ENCODE measurements at regions not wholly inside any gene's neighbourhood (a gene's known extent, or its start where the extent isn't known, plus 50 kb on each side); places are given as distances from the start of the nearest gene placed in this dataset.
A peak's percentile ranks its signal among the peaks of the same experiment; 100 is the strongest.

DNA sequence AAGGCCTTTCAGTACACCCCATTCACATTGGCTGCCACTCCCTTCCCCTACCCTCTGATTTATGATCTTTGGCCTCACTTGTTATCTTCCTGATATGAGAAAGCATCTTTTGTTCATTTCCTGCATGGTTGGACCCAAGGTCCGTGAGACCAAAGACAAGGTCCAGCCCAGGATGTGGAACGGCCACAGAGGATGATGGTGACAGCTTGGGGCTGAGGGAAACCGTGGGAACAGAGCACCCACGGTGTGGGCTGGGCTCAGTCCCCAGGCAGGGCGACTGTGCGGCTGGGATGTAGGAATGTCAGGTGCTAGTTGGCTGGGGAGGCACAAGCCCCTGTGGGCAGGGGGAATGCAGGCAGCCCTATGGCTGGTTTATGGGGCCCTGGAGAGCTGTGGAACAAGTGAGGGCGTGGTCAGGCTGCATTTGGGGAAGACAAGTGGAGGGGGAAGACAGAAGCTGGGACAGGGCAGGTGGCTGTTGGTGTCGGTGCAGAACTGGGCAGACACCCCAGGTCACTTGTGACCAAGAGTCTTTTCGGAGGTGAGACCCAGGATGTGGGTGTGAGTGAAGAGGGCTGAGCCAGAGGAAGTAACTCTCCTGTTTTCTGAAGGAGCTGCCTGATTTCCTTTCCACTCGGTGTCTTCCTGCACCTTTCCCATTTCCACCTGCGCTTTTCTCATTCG, 51.7 kb upstream of the IGFBP3 start:
- no peak overlapping the region for H4K91ac ChIP-seq (ENCODE audit: low read length)
- H3K9ac ChIP-seq (ENCODE audit: low read length), result no peak overlapping the region
- no peak overlapping the region for H2AFZ ChIP-seq (ENCODE audit: low read depth, low read length)
- no peak overlapping the region for H3K27ac ChIP-seq (ENCODE audit: low read length, poor library complexity, severe bottlenecking)
- DNase-seq, result no peak
- WGBS, result 93% methylated on average over 11 of the region's 12 CpGs
- H2BK120ac ChIP-seq (ENCODE audit: low read depth, low read length), result no peak overlapping the region
- no peak overlapping the region for H4K8ac ChIP-seq (ENCODE audit: low read length)
- H3K14ac ChIP-seq (ENCODE audit: low read length in 2 of 2), result no peak overlapping the region
- H2AK5ac ChIP-seq (ENCODE audit: low read length, severe bottlenecking), result no peak overlapping the region
- no peaks in the 10 kb centered on the region for H3K36me3 ChIP-seq (ENCODE audit: control insufficient read depth in 1 of 2, insufficient read depth in 2 of 2, low read depth in 1 of 2, low read length in 2 of 2)
- peaks cover 5% of the 10 kb centered on the region for H3K4me1 ChIP-seq (ENCODE audit: control insufficient read depth, insufficient read depth, low read depth, low read length)
- no peak overlapping the region for H3K4ac ChIP-seq (ENCODE audit: low read depth in 1 of 2, low read length in 2 of 2)
- no peaks in the 10 kb centered on the region for H3K9me3 ChIP-seq (ENCODE audit: control insufficient read depth, low read length)
- H2BK15ac ChIP-seq (ENCODE audit: low read depth, poor library complexity, severe bottlenecking), result no peak overlapping the region
- H3K79me1 ChIP-seq (replicated peaks; ENCODE audit: low read length, poor library complexity, severe bottlenecking), result no peaks in the 10 kb centered on the region
- peaks cover 0 to 14% of the 10 kb centered on the region in 2 experiments for H3K27me3 ChIP-seq (ENCODE audit: control insufficient read depth in 1 of 2, insufficient read depth in 1 of 2, low read length in 2 of 2)
- peak overlapping the region in 1 of 2 experiments; percentile 70 for H2BK12ac ChIP-seq (ENCODE audit: low read length in 2 of 2)
- no peak overlapping the region for H3K18ac ChIP-seq (ENCODE audit: low read depth in 1 of 2, low read length in 2 of 2)
- H2BK5ac ChIP-seq (ENCODE audit: low read depth, low read length, poor library complexity, severe bottlenecking), result no peak overlapping the region
- no peak overlapping the region for H3K23ac ChIP-seq (ENCODE audit: low read length in 2 of 2)
- no peak overlapping the region for H3K4me3 ChIP-seq (ENCODE audit: insufficient read depth in 1 of 2, low read depth in 1 of 2, low read length in 2 of 2)
- no peak overlapping the region for H3K4me2 ChIP-seq (ENCODE audit: low read length, poor library complexity, severe bottlenecking)

DNA sequence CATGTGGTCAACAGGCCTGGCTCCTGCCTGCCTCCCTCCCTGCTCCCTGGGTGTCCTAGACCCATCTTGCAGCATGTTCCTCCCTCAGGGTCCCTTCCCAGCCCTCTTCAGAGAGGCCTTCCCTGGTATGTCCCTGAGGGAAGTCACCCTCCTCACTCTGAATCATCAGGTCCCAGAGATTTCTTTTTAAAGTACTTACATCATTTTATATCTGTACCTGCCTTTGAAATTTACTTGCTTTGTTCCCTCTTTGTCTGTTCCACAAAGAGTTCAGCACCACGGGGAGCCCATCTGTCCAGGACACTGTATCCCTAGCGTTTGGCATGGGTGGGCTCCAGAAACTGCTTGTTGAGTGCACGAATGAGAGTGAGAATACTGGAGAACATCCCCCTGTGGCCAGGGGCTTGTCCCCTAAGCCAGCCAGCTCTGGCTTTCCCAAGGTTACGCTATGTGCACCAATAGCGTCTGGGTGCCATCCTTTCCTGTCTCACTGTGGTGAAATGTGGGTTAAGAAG, 50.6 kb upstream of the IGFBP3 start:
- H3K4me3 ChIP-seq (ENCODE audit: insufficient read depth in 1 of 2, low read depth in 1 of 2, low read length in 2 of 2), result no peak overlapping the region
- no peak overlapping the region for H3K4me2 ChIP-seq (ENCODE audit: low read length, poor library complexity, severe bottlenecking)
- H3K23ac ChIP-seq (ENCODE audit: low read length in 2 of 2), result no peak overlapping the region
- no peak overlapping the region for H2AFZ ChIP-seq (ENCODE audit: low read depth, low read length)
- no peak overlapping the region for H2BK5ac ChIP-seq (ENCODE audit: low read depth, low read length, poor library complexity, severe bottlenecking)
- H3K4ac ChIP-seq (ENCODE audit: low read depth in 1 of 2, low read length in 2 of 2), result no peak overlapping the region
- H3K9ac ChIP-seq (ENCODE audit: low read length), result no peak overlapping the region
- H3K4me1 ChIP-seq (ENCODE audit: control insufficient read depth, insufficient read depth, low read depth, low read length), result peaks cover 3% of the 10 kb centered on the region
- no peaks in the 10 kb centered on the region for H3K9me3 ChIP-seq (ENCODE audit: control insufficient read depth, low read length)
- no peak overlapping the region for H3K27ac ChIP-seq (ENCODE audit: low read length, poor library complexity, severe bottlenecking)
- H3K27me3 ChIP-seq (ENCODE audit: control insufficient read depth in 1 of 2, insufficient read depth in 1 of 2, low read length in 2 of 2), result peaks cover 0 to 14% of the 10 kb centered on the region in 2 experiments
- WGBS, result 92% methylated on average over 5 of the region's 5 CpGs
- H2BK15ac ChIP-seq (ENCODE audit: low read depth, poor library complexity, severe bottlenecking), result no peak overlapping the region
- peak overlapping the region in 1 of 2 experiments; percentile 34 for H2BK12ac ChIP-seq (ENCODE audit: low read length in 2 of 2)
- peak overlapping the region; percentile 43 for H4K91ac ChIP-seq (ENCODE audit: low read length)
- no peaks in the 10 kb centered on the region for H3K79me1 ChIP-seq (replicated peaks; ENCODE audit: low read length, poor library complexity, severe bottlenecking)
- H3K36me3 ChIP-seq (ENCODE audit: control insufficient read depth in 1 of 2, insufficient read depth in 2 of 2, low read depth in 1 of 2, low read length in 2 of 2), result no peaks in the 10 kb centered on the region
- no peak overlapping the region for H3K14ac ChIP-seq (ENCODE audit: low read length in 2 of 2)
- H2BK120ac ChIP-seq (ENCODE audit: low read depth, low read length), result no peak overlapping the region
- no peak overlapping the region for H4K8ac ChIP-seq (ENCODE audit: low read length)
- no peak for DNase-seq
- H3K18ac ChIP-seq (ENCODE audit: low read depth in 1 of 2, low read length in 2 of 2), result no peak overlapping the region
- H2AK5ac ChIP-seq (ENCODE audit: low read length, severe bottlenecking), result no peak overlapping the region

DNA sequence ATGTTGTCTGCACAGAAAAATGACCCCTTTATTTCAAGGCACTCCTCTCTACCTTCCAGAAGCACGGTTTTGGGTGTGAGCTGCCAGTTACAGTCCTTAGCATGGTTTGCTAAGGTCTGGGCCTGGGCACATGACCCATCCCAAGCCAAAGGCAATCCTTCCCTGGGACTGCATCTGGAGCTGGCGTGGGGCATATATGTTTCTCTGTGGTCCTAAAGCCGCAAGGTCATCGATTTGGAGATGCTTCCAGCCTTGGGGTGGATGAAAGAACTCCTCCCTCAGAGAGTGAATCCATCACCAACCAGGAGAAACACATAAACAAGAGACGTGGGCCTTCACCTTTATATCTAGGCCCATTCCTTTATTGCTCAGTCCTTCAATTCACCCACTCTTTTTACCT, 50.1 kb upstream of the IGFBP3 start:
- Histone ChIP-seq H3K79me1 (replicated peaks; ENCODE audit: low read length, poor library complexity, severe bottlenecking) (no peaks in the 10 kb centered on the region), H4K91ac (ENCODE audit: low read length) (no peak overlapping the region), H3K27me3 (ENCODE audit: control insufficient read depth in 1 of 2, insufficient read depth in 1 of 2, low read length in 2 of 2) (peaks cover 0 to 14% of the 10 kb centered on the region in 2 experiments), H3K4ac (ENCODE audit: low read depth in 1 of 2, low read length in 2 of 2) (peak overlapping the region in 1 of 2 experiments; percentile 21), H4K8ac (ENCODE audit: low read length) (no peak overlapping the region), H3K23ac (ENCODE audit: low read length in 2 of 2) (no peak overlapping the region), H2AFZ (ENCODE audit: low read depth, low read length) (no peak overlapping the region), H3K14ac (ENCODE audit: low read length in 2 of 2) (no peak overlapping the region), H3K4me3 (ENCODE audit: insufficient read depth in 1 of 2, low read depth in 1 of 2, low read length in 2 of 2) (no peak overlapping the region), H3K18ac (ENCODE audit: low read depth in 1 of 2, low read length in 2 of 2) (peak overlapping the region; percentile 14 to 34), H2BK12ac (ENCODE audit: low read length in 2 of 2) (no peak overlapping the region), H3K9me3 (ENCODE audit: control insufficient read depth, low read length) (no peaks in the 10 kb centered on the region), H3K4me2 (ENCODE audit: low read length, poor library complexity, severe bottlenecking) (no peak overlapping the region), H3K4me1 (ENCODE audit: control insufficient read depth, insufficient read depth, low read depth, low read length) (peaks cover 3% of the 10 kb centered on the region), H2BK15ac (ENCODE audit: low read depth, poor library complexity, severe bottlenecking) (no peak overlapping the region), H3K27ac (ENCODE audit: low read length, poor library complexity, severe bottlenecking) (no peak overlapping the region), H3K36me3 (ENCODE audit: control insufficient read depth in 1 of 2, insufficient read depth in 2 of 2, low read depth in 1 of 2, low read length in 2 of 2) (no peaks in the 10 kb centered on the region), H2BK5ac (ENCODE audit: low read depth, low read length, poor library complexity, severe bottlenecking) (no peak overlapping the region), H2AK5ac (ENCODE audit: low read length, severe bottlenecking) (no peak overlapping the region), H2BK120ac (ENCODE audit: low read depth, low read length) (no peak overlapping the region), H3K9ac (ENCODE audit: low read length) (no peak overlapping the region)
- 93% methylated on average over 5 of the region's 5 CpGs for WGBS
- DNase-seq, result no peak

All from mesenchymal stem cell (in vitro differentiated cells and primary cell).